Osteocyte (in vitro differentiated cells): ENCODE measurements at regions not wholly inside any gene's neighbourhood (a gene's known extent, or its start where the extent isn't known, plus 50 kb on each side); places are given as distances from the start of the nearest gene placed in this dataset.

Source experiments
- DNase-seq: peaks from one replicate; pipeline ENCODE4 v3.0.0; 2021; ENCODE audit warnings: mixed read lengths; ENCODE audit not compliant: unreplicated experiment; ENCODE audit errors: extremely low spot score
- H3K27ac Mint-ChIP-seq: one replicate; pipeline ENCODE4 v1.8.0; 2021; ENCODE audit warnings: mild to moderate bottlenecking, mixed read lengths; ENCODE audit not compliant: unreplicated experiment
- H3K27me3 Mint-ChIP-seq: one replicate; pipeline ENCODE4 v1.8.0; 2021; ENCODE audit warnings: mixed read lengths; ENCODE audit not compliant: unreplicated experiment
- H3K36me3 Mint-ChIP-seq: one replicate; pipeline ENCODE4 v1.8.0; 2021; ENCODE audit warnings: mixed read lengths; ENCODE audit not compliant: unreplicated experiment
- H3K4me1 Mint-ChIP-seq: one replicate; pipeline ENCODE4 v1.8.0; 2021; ENCODE audit warnings: mixed read lengths; ENCODE audit not compliant: unreplicated experiment
- H3K4me3 Mint-ChIP-seq: one replicate; pipeline ENCODE4 v1.8.0; 2021; ENCODE audit warnings: mild to moderate bottlenecking, moderate library complexity, mixed read lengths; ENCODE audit not compliant: unreplicated experiment
- H3K9me3 Mint-ChIP-seq: one replicate; pipeline ENCODE4 v1.8.0; 2021; ENCODE audit warnings: mixed read lengths; ENCODE audit not compliant: unreplicated experiment
- TF ChIP-seq, protein P1 (sequence below): fragments of 200-600 bp; sonication (generic); IDR thresholded peaks from 2 replicates; pipeline ENCODE4 v1.5.0; 2021; ENCODE audit warnings: antibody characterized with exemption, mild to moderate bottlenecking, moderate library complexity

DNA sequence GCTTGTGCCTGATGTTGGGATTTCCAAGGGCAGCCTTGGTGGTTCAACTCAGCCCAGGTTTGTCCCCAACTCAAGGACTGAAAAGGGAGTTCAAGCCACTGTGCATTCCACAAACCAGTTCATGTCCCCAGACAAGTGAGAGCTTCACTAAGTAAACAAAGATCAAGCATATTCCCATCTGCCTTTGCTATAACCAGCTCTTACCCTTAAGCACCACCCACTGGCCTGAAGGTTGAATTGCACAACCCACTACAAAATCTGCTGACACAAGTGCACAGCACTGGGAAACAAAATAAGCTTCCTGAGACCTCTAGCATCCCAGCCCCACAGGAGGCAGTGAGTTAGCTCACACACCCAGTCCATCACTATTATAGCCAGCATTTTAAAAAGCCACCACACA, 516.7 kb downstream of the NR4A2 start:
- Mint-ChIP-seq H3K9me3 (peaks cover 11% of the 10 kb centered on the region), H3K4me1 (no peaks in the 10 kb centered on the region), H3K4me3 (no peak overlapping the region), H3K27ac (no peak overlapping the region), H3K27me3 (no peaks in the 10 kb centered on the region), H3K36me3 (no peaks in the 10 kb centered on the region)
- TF ChIP-seq, protein P1, sequence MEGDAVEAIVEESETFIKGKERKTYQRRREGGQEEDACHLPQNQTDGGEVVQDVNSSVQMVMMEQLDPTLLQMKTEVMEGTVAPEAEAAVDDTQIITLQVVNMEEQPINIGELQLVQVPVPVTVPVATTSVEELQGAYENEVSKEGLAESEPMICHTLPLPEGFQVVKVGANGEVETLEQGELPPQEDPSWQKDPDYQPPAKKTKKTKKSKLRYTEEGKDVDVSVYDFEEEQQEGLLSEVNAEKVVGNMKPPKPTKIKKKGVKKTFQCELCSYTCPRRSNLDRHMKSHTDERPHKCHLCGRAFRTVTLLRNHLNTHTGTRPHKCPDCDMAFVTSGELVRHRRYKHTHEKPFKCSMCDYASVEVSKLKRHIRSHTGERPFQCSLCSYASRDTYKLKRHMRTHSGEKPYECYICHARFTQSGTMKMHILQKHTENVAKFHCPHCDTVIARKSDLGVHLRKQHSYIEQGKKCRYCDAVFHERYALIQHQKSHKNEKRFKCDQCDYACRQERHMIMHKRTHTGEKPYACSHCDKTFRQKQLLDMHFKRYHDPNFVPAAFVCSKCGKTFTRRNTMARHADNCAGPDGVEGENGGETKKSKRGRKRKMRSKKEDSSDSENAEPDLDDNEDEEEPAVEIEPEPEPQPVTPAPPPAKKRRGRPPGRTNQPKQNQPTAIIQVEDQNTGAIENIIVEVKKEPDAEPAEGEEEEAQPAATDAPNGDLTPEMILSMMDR: no peak
- no peak for DNase-seq

GRCh38 chr2:155815275-155815674, 517.2 kb downstream of the NR4A2 start:
- Mint-ChIP-seq H3K36me3 (no peaks in the 10 kb centered on the region), H3K27ac (no peak overlapping the region), H3K4me3 (no peak overlapping the region), H3K4me1 (no peaks in the 10 kb centered on the region), H3K9me3 (peaks cover 11% of the 10 kb centered on the region), H3K27me3 (no peaks in the 10 kb centered on the region)
- no peak for DNase-seq
- TF ChIP-seq, protein P1: no peak

- no peak overlapping the region for H3K27ac Mint-ChIP-seq
- H3K4me3 Mint-ChIP-seq: no peak overlapping the region
- H3K27me3 Mint-ChIP-seq: no peaks in the 10 kb centered on the region
- no peaks in the 10 kb centered on the region for H3K9me3 Mint-ChIP-seq
- TF ChIP-seq, protein P1: no peak
- H3K36me3 Mint-ChIP-seq: no peaks in the 10 kb centered on the region
- H3K4me1 Mint-ChIP-seq: no peaks in the 10 kb centered on the region
- no peak for DNase-seq
Measured at GRCh38 chr2:155810411-155810810, 522.1 kb downstream of the NR4A2 start.

DNA sequence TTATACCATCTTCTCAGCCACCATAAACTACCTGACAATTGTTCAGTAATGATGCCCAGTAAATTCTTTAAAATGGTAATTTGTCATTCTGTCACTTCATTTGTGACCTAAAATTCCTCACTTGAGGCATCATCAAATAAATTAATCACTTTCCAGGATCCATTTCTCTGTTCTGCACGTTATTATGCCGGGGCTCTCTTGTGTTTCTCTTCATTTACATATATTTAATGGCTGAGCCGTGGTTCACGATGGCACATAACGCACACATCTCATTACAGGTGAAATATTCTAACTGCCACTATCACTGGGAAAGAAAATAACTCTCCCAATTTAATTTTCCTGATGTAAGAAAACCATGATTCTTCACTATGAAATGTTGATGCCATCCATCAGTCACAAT, 529.6 kb downstream of the NR4A2 start:
- TF ChIP-seq, protein P1: no peak

DNA sequence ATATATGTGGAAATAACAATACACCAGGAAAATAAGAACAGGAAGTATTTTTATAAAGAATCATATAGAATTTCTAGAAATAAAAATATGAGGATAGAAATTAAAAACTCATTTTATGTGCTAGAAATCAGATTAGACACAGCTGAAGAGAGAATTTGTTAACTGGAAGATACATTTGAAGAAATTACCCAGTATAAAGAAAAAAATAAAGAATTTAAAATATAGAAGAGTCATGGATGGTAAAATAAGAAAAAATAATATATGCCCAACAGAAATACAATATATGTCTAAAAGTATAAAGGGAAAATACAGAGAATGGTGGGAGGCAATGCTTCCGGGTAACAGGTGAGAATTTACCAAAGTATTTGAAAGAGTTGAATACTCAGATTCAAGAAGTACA, 539.9 kb downstream of the NR4A2 start:
- Mint-ChIP-seq H3K9me3 (peaks cover 40% of the 10 kb centered on the region), H3K4me1 (no peaks in the 10 kb centered on the region), H3K36me3 (no peaks in the 10 kb centered on the region), H3K4me3 (no peak overlapping the region), H3K27ac (no peak overlapping the region), H3K27me3 (no peaks in the 10 kb centered on the region)
- no peak for DNase-seq
- TF ChIP-seq, protein P1: no peak

More for the DNA sequence above, 529.6 kb downstream of the NR4A2 start:
- Mint-ChIP-seq H3K27ac (no peak overlapping the region), H3K36me3 (no peaks in the 10 kb centered on the region), H3K9me3 (no peaks in the 10 kb centered on the region), H3K4me1 (no peaks in the 10 kb centered on the region), H3K4me3 (no peak overlapping the region), H3K27me3 (no peaks in the 10 kb centered on the region)
- DNase-seq: no peak
